Ovary (tissue), 7 donors: ENCODE measurements at regions not wholly inside any gene's neighbourhood (a gene's known extent, or its start where the extent isn't known, plus 50 kb on each side); places are given as distances from the start of the nearest gene placed in this dataset.

Experiments used
- DNase-seq, 5 donors: peaks; one replicate each; pipeline ENCODE4 v3.0.0-alpha.2; 2019 to 2020
- H3K27ac ChIP-seq, 2 donors: fragments of 200-600 bp; one replicate each; pipeline versions ENCODE4 v1.5.1 to v1.8.0; 2019 to 2022
- H3K27me3 ChIP-seq: fragments of 200-600 bp; one replicate; pipeline ENCODE4 v1.8.0; 2022
- H3K36me3 ChIP-seq: fragments of 200-600 bp; sonication (generic); one replicate; pipeline ENCODE4 v1.5.1; 2019
- H3K4me1 ChIP-seq: one replicate; pipeline ENCODE4 v1.8.1; 2013; ENCODE audit warnings: mild to moderate bottlenecking, moderate library complexity; ENCODE audit not compliant: insufficient read depth
- H3K4me3 ChIP-seq: fragments of 200-600 bp; sonication (generic); one replicate; pipeline ENCODE4 v1.5.1; 2017
- H3K9me3 ChIP-seq, 2 donors: fragments of 200-600 bp in 1 of 2; sonication (generic) in 1 of 2; one replicate each; pipeline versions ENCODE4 v1.5.1 to v1.8.1; 2013 to 2019; ENCODE audit warnings: mild to moderate bottlenecking in 1 of 2, moderate library complexity in 1 of 2
- EP300 ChIP-seq: sonication (generic); formaldehyde crosslinking; IDR thresholded peaks from one replicate; pipeline ENCODE4 v1.6.1; 2017; ENCODE audit warnings: antibody characterized with exemption
- POLR2A ChIP-seq: fragments of 450-650 bp; IDR thresholded peaks from one replicate; pipeline ENCODE4 v1.6.1; 2017; ENCODE audit warnings: antibody characterized with exemption, mild to moderate bottlenecking, moderate library complexity
- WGBS, 3 donors: extraction: QIAGEN DNeasy Blood & Tissue Kit in 1 of 3; methylation state at CpG; one replicate each; pipeline versions ENCODE4 v1.1.5 to v1.1.7; 2013 to 2017; 5-methylcytosine and 5-hydroxymethylcytosine counted together
- intact Hi-C, 4 donors: fragments of 100-400 bp; cut with DNase I; formaldehyde crosslinking; loops; one replicate each; pipeline versions ENCODE4 v1.11.0 to v1.15.1; 2022 to 2023
- TF ChIP-seq, protein P1 (sequence below), 3 donors: fragments of 450-650 bp in 2 of 3; fragments of 200-600 bp in 1 of 3; IDR thresholded peaks; one replicate each; pipeline versions ENCODE4 v1.5.1 to v1.8.0; 2016 to 2022; ENCODE audit warnings: antibody characterized with exemption in 3 of 3, mild to moderate bottlenecking in 1 of 3
- donor health status: DM: no; HTN: no; CAD: no; lungs with moderate emphysema.
- donor health status: DM: no; HTN: no; CAD: no.
- donor health status: Bipolar disorder and iron deficiency.
- donor health status: DM: no; HTN: no; CAD: no.
- donor health status: DM: yes; HTN: yes; CAD: no.

DNA sequence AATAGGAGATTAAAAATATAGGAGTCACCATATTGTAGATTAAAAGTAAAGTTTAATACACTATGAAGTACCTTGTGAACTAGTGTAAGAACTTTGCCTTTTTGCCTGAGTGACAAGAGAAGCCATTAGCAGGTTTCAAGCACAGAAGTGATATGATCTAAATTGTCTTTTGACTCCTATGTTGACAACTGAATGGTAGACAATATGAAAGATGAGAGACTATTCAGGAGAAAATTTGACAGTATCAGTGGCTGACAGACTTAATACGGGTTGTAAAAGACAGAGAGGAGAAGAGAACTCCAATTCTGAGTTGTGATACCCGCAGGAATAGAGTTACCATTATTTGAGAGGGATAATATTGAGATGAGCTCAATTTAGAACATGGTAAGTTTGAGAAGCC lies 1259.8 kb downstream of the PCDH7 start:
- H3K9me3 ChIP-seq, result no peaks in the 10 kb centered on the region
- H3K27me3 ChIP-seq, result no peaks in the 10 kb centered on the region
- TF ChIP-seq EP300 (no peak), POLR2A (no peak)
- TF ChIP-seq, protein P1, sequence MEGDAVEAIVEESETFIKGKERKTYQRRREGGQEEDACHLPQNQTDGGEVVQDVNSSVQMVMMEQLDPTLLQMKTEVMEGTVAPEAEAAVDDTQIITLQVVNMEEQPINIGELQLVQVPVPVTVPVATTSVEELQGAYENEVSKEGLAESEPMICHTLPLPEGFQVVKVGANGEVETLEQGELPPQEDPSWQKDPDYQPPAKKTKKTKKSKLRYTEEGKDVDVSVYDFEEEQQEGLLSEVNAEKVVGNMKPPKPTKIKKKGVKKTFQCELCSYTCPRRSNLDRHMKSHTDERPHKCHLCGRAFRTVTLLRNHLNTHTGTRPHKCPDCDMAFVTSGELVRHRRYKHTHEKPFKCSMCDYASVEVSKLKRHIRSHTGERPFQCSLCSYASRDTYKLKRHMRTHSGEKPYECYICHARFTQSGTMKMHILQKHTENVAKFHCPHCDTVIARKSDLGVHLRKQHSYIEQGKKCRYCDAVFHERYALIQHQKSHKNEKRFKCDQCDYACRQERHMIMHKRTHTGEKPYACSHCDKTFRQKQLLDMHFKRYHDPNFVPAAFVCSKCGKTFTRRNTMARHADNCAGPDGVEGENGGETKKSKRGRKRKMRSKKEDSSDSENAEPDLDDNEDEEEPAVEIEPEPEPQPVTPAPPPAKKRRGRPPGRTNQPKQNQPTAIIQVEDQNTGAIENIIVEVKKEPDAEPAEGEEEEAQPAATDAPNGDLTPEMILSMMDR (IDR thresholded peaks at IDR 0.05), result no peak
- DNase-seq, result no peak
- H3K27ac ChIP-seq, result no peak overlapping the region
- no peak overlapping the region for H3K4me3 ChIP-seq
- 86 to 92% (median 90%) methylated on average over 2 of the region's 2 CpGs for WGBS, 3 donors
- intact Hi-C loops, result no loop called here
- no peaks in the 10 kb centered on the region for H3K36me3 ChIP-seq
- no peaks in the 10 kb centered on the region for H3K4me1 ChIP-seq

GRCh38 chr4:31983246-31983645 lies 1263.1 kb downstream of the PCDH7 start:
- H3K36me3 ChIP-seq, result no peaks in the 10 kb centered on the region
- H3K27me3 ChIP-seq, result no peaks in the 10 kb centered on the region
- H3K4me1 ChIP-seq, result no peaks in the 10 kb centered on the region
- H3K27ac ChIP-seq, result no peak overlapping the region
- no peak for TF ChIP-seq EP300
- TF ChIP-seq, protein P1 (IDR thresholded peaks at IDR 0.05), result no peak
- no peak for TF ChIP-seq POLR2A
- H3K9me3 ChIP-seq, result no peaks in the 10 kb centered on the region
- intact Hi-C loops, result no loop called here
- DNase-seq, result no peak
- no peak overlapping the region for H3K4me3 ChIP-seq
- WGBS, 3 donors, result 93 to 100% (median 96%) methylated on average over 1 of the region's 1 CpG

DNA sequence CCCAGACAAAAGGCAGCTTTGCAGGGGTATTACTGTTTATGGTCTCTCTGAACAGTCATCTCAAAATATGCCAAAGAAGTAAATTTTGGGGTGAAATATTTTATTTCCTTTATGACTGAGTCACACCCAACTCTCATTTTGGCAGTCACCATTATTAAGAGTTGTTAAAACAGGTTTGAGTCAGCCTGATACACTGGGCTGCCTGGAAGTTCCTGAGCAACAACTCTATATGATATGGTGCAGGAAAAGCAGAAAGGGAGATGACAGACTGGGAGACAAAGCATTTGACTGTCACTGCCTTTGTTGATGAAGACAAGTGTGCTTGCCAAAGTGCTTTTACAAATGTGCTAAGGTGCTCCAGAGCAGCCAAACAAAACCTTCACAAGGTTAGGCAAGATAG lies 1263.5 kb downstream of the PCDH7 start:
- intact Hi-C loops, result no loop called here

GRCh38 chr4:31984872-31985271 lies 1264.7 kb downstream of the PCDH7 start:
- DNase-seq, result no peak
- no peak for TF ChIP-seq POLR2A
- TF ChIP-seq EP300, result no peak
- TF ChIP-seq, protein P1 (IDR thresholded peaks at IDR 0.05), result no peak
- Histone ChIP-seq H3K27me3 (no peaks in the 10 kb centered on the region), H3K4me1 (no peaks in the 10 kb centered on the region), H3K27ac (no peak overlapping the region), H3K4me3 (no peak overlapping the region), H3K9me3 (no peaks in the 10 kb centered on the region), H3K36me3 (no peaks in the 10 kb centered on the region)
- WGBS, 3 donors, result 67 to 73% (median 70%) methylated on average over 2 of the region's 2 CpGs
- intact Hi-C loops, result no loop called here

More for the DNA sequence above, 1263.5 kb downstream of the PCDH7 start:
- no peak overlapping the region for H3K4me3 ChIP-seq
- DNase-seq, result no peak
- no peaks in the 10 kb centered on the region for H3K27me3 ChIP-seq
- H3K9me3 ChIP-seq, result no peaks in the 10 kb centered on the region
- TF ChIP-seq EP300, result no peak
- TF ChIP-seq, protein P1 (IDR thresholded peaks at IDR 0.05), result no peak
- no peak for TF ChIP-seq POLR2A
- H3K36me3 ChIP-seq, result no peaks in the 10 kb centered on the region
- H3K27ac ChIP-seq, result no peak overlapping the region
- no peaks in the 10 kb centered on the region for H3K4me1 ChIP-seq
